IMR-90 (cell line): ENCODE measurements at regions not wholly inside any gene's neighbourhood (a gene's known extent, or its start where the extent isn't known, plus 50 kb on each side); places are given as distances from the start of the nearest gene placed in this dataset.

Experiments used
- ATAC-seq: fragments of 200-7000 bp; cut with Tn5 transposase; 2 replicates; pipeline ENCODE4 v1.9.1; 2020; ENCODE audit warnings: low read depth, mild to moderate bottlenecking, moderate library complexity
- BruUV-seq: library from RNA; stranded (reverse); fragments of 400-500 nt; replicated peaks from 2 replicates; lab custom pipeline; 2021; lab: Mats Ljungman, UMichigan
- CTCF ChIA-PET: fragments of 300-600 bp; formaldehyde crosslinking; extraction: SDS; loops from one replicate; lab custom pipeline; 2021; ENCODE audit warnings: antibody characterized with exemption; lab: Yijun Ruan, JAX
- POLR2A ChIA-PET: fragments of 300-600 bp; sonication (Branson Sonifier 250); formaldehyde crosslinking; loops from one replicate; lab custom pipeline; 2022; ENCODE audit warnings: antibody characterized with exemption; ENCODE audit not compliant: unreplicated experiment; lab: Charles Lee
- DNase-seq: peaks from one replicate; pipeline ENCODE4 v3.0.0; 2013
- H2AFZ ChIP-seq: replicated peaks from 2 replicates; pipeline ENCODE3; 2013; ENCODE audit warnings: low read length, mild to moderate bottlenecking; ENCODE audit not compliant: poor library complexity
- H2AK5ac ChIP-seq: 2 replicates; pipeline ENCODE4 v1.6.1; 2013; ENCODE audit warnings: low read depth, low read length, inconsistent platforms
- H2AK9ac ChIP-seq: replicated peaks from 2 replicates; pipeline ENCODE3; 2013; ENCODE audit warnings: mild to moderate bottlenecking, low read depth, low read length, moderate library complexity; ENCODE audit not compliant: poor library complexity
- H2BK120ac ChIP-seq: 2 replicates; pipeline ENCODE4 v1.6.1; 2013; ENCODE audit warnings: low read depth, low read length, inconsistent platforms
- H2BK15ac ChIP-seq: 3 replicates; pipeline ENCODE4 v1.6.1; 2013; ENCODE audit warnings: low read depth, low read length, inconsistent platforms
- H2BK20ac ChIP-seq: 2 replicates; pipeline ENCODE4 v1.6.1; 2013; ENCODE audit warnings: low read depth, mild to moderate bottlenecking, inconsistent platforms, low read length, moderate library complexity
- H2BK5ac ChIP-seq: 2 replicates; pipeline ENCODE4 v1.6.1; 2013; ENCODE audit warnings: mild to moderate bottlenecking, low read depth, low read length, inconsistent platforms; ENCODE audit not compliant: poor library complexity, severe bottlenecking
- H3K14ac ChIP-seq: replicated peaks from 2 replicates; pipeline ENCODE4 v1.6.1; 2013; ENCODE audit warnings: low read depth, low read length, inconsistent platforms
- H3K18ac ChIP-seq: 2 replicates; pipeline ENCODE4 v1.6.1; 2013; ENCODE audit warnings: low read depth, low read length, control low read depth
- H3K23ac ChIP-seq: 2 replicates; pipeline ENCODE4 v1.6.1; 2013; ENCODE audit warnings: low read depth, low read length, inconsistent platforms
- H3K27ac ChIP-seq: 2 replicates; pipeline ENCODE4 v1.5.1; 2013; ENCODE audit warnings: mild to moderate bottlenecking, control low read depth, low read length; ENCODE audit not compliant: insufficient read depth
- H3K27me3 ChIP-seq: 2 replicates; pipeline ENCODE4 v1.6.1; 2013; ENCODE audit warnings: low read length; ENCODE audit not compliant: control insufficient read depth, insufficient read depth
- H3K36me3 ChIP-seq: 2 replicates; pipeline ENCODE4 v1.6.1; 2013; ENCODE audit warnings: low read length, mixed read lengths; ENCODE audit not compliant: control insufficient read depth, insufficient read depth
- H3K4ac ChIP-seq: 2 replicates; pipeline ENCODE4 v1.6.1; 2013; ENCODE audit warnings: low read depth, low read length, inconsistent platforms
- H3K4me1 ChIP-seq: 2 replicates; pipeline ENCODE4 v1.6.1; 2013; ENCODE audit warnings: low read length, mixed read lengths; ENCODE audit not compliant: control insufficient read depth, insufficient read depth
- H3K4me2 ChIP-seq: 2 replicates; pipeline ENCODE4 v1.6.1; 2013; ENCODE audit warnings: low read depth, mild to moderate bottlenecking, control low read depth, low read length, moderate library complexity
- H3K4me3 ChIP-seq: 2 replicates; pipeline ENCODE4 v1.5.1; 2013; ENCODE audit warnings: low read depth, mild to moderate bottlenecking, control low read depth, low read length, moderate library complexity; ENCODE audit not compliant: insufficient read depth
- H3K56ac ChIP-seq: 2 replicates; pipeline ENCODE4 v1.6.1; 2013; ENCODE audit warnings: low read length, inconsistent platforms; ENCODE audit not compliant: insufficient read depth; ENCODE audit errors: extremely low read depth
- H3K79me1 ChIP-seq, 2 experiments: 2 replicates each; pipeline ENCODE4 v1.6.1; 2013; ENCODE audit warnings: low read length in 2 of 2, inconsistent platforms in 1 of 2, low read depth in 1 of 2
- H3K9ac ChIP-seq: 2 replicates; pipeline ENCODE4 v1.6.1; 2013; ENCODE audit warnings: low read depth, low read length, control low read depth
- H3K9me1 ChIP-seq: 2 replicates; pipeline ENCODE4 v1.6.1; 2013; ENCODE audit warnings: low read length, inconsistent platforms; ENCODE audit not compliant: insufficient read depth
- H3K9me3 ChIP-seq: 2 replicates; pipeline ENCODE4 v1.6.1; 2013; ENCODE audit warnings: low read length; ENCODE audit not compliant: control insufficient read depth, insufficient read depth
- H4K20me1 ChIP-seq: 2 replicates; pipeline ENCODE4 v1.6.1; 2013; ENCODE audit warnings: low read length, inconsistent platforms; ENCODE audit not compliant: insufficient read depth
- H4K5ac ChIP-seq: 2 replicates; pipeline ENCODE4 v1.6.1; 2013; ENCODE audit warnings: mild to moderate bottlenecking, low read depth, low read length, control low read depth
- H4K8ac ChIP-seq, 2 experiments: 2 replicates each; pipeline ENCODE4 v1.6.1; 2013; ENCODE audit warnings: low read depth in 2 of 2, low read length in 2 of 2, control low read depth in 1 of 2, inconsistent platforms in 1 of 2
- H4K91ac ChIP-seq: 2 replicates; pipeline ENCODE4 v1.6.1; 2013; ENCODE audit warnings: low read depth, low read length, inconsistent platforms; ENCODE audit not compliant: insufficient read depth
- BHLHE40 ChIP-seq: fragments of 150-350 bp; IDR thresholded peaks from 2 replicates; pipeline ENCODE4 v1.6.1; 2016; ENCODE audit warnings: mild to moderate bottlenecking, low read depth, low read length
- CEBPB ChIP-seq: IDR thresholded peaks from 2 replicates; pipeline ENCODE4 v1.6.1; 2012; ENCODE audit warnings: low read depth, low read length, improper control_type of control experiment
- FOS ChIP-seq: fragments of 150-350 bp; IDR thresholded peaks from 2 replicates; pipeline ENCODE4 v1.6.1; 2016; ENCODE audit warnings: low read depth, low read length
- MAZ ChIP-seq: IDR thresholded peaks from 2 replicates; pipeline ENCODE4 v1.6.1; 2012; ENCODE audit warnings: low read depth, mild to moderate bottlenecking, low read length, improper control_type of control experiment, moderate library complexity, borderline replicate concordance
- MXI1 ChIP-seq: IDR thresholded peaks from 2 replicates; pipeline ENCODE4 v1.6.1; 2012; ENCODE audit warnings: low read depth, mild to moderate bottlenecking, low read length, moderate library complexity, borderline replicate concordance
- NFE2L2 ChIP-seq: fragments of 150-350 bp; IDR thresholded peaks from 2 replicates; pipeline ENCODE4 v1.6.1; 2016; ENCODE audit warnings: low read depth, mild to moderate bottlenecking, low read length
- POLR2A ChIP-seq: IDR thresholded peaks from 2 replicates; pipeline ENCODE4 v1.6.1; 2012; ENCODE audit warnings: mild to moderate bottlenecking, low read depth, low read length
- RCOR1 ChIP-seq: IDR thresholded peaks from 2 replicates; pipeline ENCODE4 v1.6.1; 2012; ENCODE audit warnings: mild to moderate bottlenecking, low read length, improper control_type of control experiment; ENCODE audit not compliant: insufficient replicate concordance
- SMC3 ChIP-seq: fragments of 150-350 bp; IDR thresholded peaks from 2 replicates; pipeline ENCODE4 v1.6.1; 2016; ENCODE audit warnings: low read depth, mild to moderate bottlenecking, antibody characterized with exemption, low read length, moderate library complexity
- WGBS, 2 experiments: methylation state at CpG; one replicate each; pipeline versions ENCODE4 v1.1.5 to v1.1.7; 2013; ENCODE audit warnings: missing lambda C conversion rate in 2 of 2; ENCODE audit not compliant: insufficient read length in 1 of 2; ENCODE audit errors: extremely low coverage in 2 of 2; 5-methylcytosine and 5-hydroxymethylcytosine counted together
- dilution Hi-C: fragments of 300-500 bp; cut with HindIII; formaldehyde crosslinking; loops from one replicate; pipeline ENCODE4 v1.14.3; 2018; ENCODE audit warnings: low sequenced_read_pairs; ENCODE audit not compliant: unreplicated experiment
- in situ Hi-C: fragments of 300-500 bp; cut with MboI; formaldehyde crosslinking; loops from 3 replicates; pipeline ENCODE4 v1.14.3; 2019; ENCODE audit warnings: low sequenced_read_pairs, inconsistent platforms, mixed read lengths
- intact Hi-C: fragments of 100-400 bp; cut with micrococcal nuclease; formaldehyde crosslinking; loops from 2 replicates; pipeline ENCODE4 v1.10.0; 2022
- TF ChIP-seq, protein P1 (sequence below): conservative IDR thresholded peaks from 2 replicates; pipeline ENCODE4 v1.5.1; 2012; ENCODE audit warnings: mild to moderate bottlenecking, low read depth, low read length, improper control_type of control experiment
- TF ChIP-seq, protein P2 (sequence below): fragments of 150-350 bp; IDR thresholded peaks from 2 replicates; pipeline ENCODE4 v1.6.1; 2016; ENCODE audit warnings: low read depth, mild to moderate bottlenecking, low read length, moderate library complexity, borderline replicate concordance

DNA sequence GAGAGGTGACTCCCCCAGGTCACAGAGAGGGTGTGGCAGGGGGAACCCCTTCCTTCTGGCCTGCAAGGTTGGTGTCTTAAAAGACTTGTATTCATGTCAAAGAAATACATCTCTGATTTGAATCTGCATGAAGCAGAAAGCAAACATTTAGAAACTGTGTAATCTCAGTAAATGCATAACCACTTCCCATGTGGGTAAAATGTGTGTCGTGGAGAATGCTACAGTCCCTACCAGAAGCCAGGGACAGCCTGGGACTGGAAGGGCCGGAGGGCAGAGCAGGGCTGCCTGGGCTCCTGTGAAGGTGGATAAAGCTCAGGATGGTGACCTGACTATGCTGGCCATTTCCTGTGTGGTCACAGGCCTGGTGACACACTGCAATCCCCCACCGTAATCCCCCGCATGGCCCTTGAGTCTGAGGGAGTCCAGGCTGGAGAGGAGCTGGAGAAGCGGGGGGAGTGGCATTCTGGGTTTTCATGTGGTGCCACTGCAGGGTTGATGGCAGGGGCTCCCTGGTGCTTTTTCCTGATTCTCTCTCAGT, 102.2 kb downstream of the LRRC30 start:
- ATAC-seq = no peak
- CTCF ChIA-PET = no interaction called here
- no peak overlapping the region for H3K14ac ChIP-seq

More for the DNA sequence above, 102.2 kb downstream of the LRRC30 start:
- BruUV-seq = no TSS peak
- Histone ChIP-seq H4K91ac (no peak overlapping the region), H3K27ac (no peak overlapping the region), H3K18ac (no peak overlapping the region), H3K27me3 (no peaks in the 10 kb centered on the region), H3K4ac (no peak overlapping the region), H3K9me3 (0 out of 2 replicates have a peak, but pooled peaks cover 2% of the 10 kb centered on the region), H3K4me3 (no peak overlapping the region), H3K56ac (no peak overlapping the region), H3K9ac (no peak overlapping the region), H2BK120ac (no peak overlapping the region), H2AK5ac (no peak overlapping the region), H2BK15ac (no peak overlapping the region), H4K20me1 (no peaks in the 10 kb centered on the region), H2BK5ac (no peak overlapping the region), H3K23ac (no peak overlapping the region), H4K5ac (no peak overlapping the region), H2AK9ac (no peak overlapping the region), H3K36me3 (no peaks in the 10 kb centered on the region), H3K4me2 (no peak overlapping the region), H2AFZ (no peak overlapping the region), H4K8ac (no peak overlapping the region), H3K79me1 (no peaks in the 10 kb centered on the region), H3K9me1 (no peaks in the 10 kb centered on the region), H3K4me1 (no peaks in the 10 kb centered on the region), H2BK20ac (no peak overlapping the region)
- dilution Hi-C loops = no loop called here
- no peak for DNase-seq
- WGBS, 2 experiments = no CpG with 5 or more reads among the region's 5 CpGs
- POLR2A ChIA-PET = no interaction called here
- TF ChIP-seq MXI1 (no peak), BHLHE40 (no peak), MAZ (no peak), NFE2L2 (no peak), SMC3 (no peak), FOS (no peak), RCOR1 (no peak), CEBPB (no peak), POLR2A (no peak)
- TF ChIP-seq, protein P1, sequence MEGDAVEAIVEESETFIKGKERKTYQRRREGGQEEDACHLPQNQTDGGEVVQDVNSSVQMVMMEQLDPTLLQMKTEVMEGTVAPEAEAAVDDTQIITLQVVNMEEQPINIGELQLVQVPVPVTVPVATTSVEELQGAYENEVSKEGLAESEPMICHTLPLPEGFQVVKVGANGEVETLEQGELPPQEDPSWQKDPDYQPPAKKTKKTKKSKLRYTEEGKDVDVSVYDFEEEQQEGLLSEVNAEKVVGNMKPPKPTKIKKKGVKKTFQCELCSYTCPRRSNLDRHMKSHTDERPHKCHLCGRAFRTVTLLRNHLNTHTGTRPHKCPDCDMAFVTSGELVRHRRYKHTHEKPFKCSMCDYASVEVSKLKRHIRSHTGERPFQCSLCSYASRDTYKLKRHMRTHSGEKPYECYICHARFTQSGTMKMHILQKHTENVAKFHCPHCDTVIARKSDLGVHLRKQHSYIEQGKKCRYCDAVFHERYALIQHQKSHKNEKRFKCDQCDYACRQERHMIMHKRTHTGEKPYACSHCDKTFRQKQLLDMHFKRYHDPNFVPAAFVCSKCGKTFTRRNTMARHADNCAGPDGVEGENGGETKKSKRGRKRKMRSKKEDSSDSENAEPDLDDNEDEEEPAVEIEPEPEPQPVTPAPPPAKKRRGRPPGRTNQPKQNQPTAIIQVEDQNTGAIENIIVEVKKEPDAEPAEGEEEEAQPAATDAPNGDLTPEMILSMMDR = no peak
- TF ChIP-seq, protein P2, sequence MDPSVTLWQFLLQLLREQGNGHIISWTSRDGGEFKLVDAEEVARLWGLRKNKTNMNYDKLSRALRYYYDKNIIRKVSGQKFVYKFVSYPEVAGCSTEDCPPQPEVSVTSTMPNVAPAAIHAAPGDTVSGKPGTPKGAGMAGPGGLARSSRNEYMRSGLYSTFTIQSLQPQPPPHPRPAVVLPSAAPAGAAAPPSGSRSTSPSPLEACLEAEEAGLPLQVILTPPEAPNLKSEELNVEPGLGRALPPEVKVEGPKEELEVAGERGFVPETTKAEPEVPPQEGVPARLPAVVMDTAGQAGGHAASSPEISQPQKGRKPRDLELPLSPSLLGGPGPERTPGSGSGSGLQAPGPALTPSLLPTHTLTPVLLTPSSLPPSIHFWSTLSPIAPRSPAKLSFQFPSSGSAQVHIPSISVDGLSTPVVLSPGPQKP = no peak
- in situ Hi-C loops = no loop called here
- intact Hi-C loops = no loop called here
